CD4-positive, alpha-beta T cell treated with Interleukin-2 at 100 ng/mL for 4 hours (primary cell): ENCODE measurements at regions not wholly inside any gene's neighbourhood (a gene's known extent, or its start where the extent isn't known, plus 50 kb on each side); places are given as distances from the start of the nearest gene placed in this dataset.

ENCODE experiments used
- DNase-seq: peaks from one replicate; pipeline ENCODE4 v3.0.0-alpha.2; 2020; ENCODE audit warnings: low spot score

- DNase-seq = no peak
These were observed 160.2 kb upstream of the SMAD3 start for GRCh38 chr15:66905185-66905584.

- DNase-seq = no peak
These were observed 159.4 kb upstream of the SMAD3 start for GRCh38 chr15:66905954-66906353.

DNA sequence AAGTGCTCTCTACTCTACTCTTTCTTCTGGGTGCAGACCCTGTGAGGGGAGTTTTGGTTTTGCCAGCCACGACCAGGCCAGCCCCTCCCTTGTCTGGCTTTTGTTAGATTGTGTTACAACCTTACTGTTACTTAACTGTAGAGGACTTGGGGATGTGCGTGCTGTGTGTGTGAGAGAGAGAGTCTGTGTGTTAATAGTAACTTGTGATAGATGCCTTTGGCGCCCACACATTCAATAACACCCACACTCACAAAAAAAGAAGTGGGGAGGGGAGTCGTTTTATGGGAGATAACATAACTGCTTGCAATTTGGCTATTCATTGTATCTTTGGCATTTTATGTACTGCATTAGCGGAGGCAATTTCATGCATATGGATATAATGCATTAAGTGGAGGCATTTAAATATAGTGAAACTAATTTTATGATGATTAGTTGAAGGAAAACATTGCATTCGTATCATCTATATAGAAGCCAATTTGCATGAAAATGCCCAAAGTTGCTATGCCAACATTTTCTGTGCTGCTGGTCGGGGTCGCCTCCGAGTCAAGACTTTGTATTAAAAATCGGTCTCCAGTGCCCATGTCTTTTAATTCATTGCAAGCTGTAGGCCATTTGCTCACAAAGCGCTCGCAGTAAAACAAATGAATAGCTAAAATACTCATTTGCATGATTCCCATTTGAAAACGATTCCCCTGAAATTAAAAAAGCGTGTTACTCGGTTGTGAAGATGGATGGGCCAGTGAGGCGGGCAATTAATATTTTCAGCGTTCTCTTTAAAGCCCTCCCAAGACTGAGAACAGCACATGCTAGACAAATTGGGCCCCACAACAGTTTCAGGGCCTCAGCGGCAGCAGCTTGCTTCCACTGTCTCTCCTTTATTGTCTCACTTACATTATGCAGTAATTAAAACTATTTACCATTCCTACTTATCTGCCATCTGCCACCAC is 158.5 kb upstream of the SMAD3 start:
- DNase-seq = no peak

DNA sequence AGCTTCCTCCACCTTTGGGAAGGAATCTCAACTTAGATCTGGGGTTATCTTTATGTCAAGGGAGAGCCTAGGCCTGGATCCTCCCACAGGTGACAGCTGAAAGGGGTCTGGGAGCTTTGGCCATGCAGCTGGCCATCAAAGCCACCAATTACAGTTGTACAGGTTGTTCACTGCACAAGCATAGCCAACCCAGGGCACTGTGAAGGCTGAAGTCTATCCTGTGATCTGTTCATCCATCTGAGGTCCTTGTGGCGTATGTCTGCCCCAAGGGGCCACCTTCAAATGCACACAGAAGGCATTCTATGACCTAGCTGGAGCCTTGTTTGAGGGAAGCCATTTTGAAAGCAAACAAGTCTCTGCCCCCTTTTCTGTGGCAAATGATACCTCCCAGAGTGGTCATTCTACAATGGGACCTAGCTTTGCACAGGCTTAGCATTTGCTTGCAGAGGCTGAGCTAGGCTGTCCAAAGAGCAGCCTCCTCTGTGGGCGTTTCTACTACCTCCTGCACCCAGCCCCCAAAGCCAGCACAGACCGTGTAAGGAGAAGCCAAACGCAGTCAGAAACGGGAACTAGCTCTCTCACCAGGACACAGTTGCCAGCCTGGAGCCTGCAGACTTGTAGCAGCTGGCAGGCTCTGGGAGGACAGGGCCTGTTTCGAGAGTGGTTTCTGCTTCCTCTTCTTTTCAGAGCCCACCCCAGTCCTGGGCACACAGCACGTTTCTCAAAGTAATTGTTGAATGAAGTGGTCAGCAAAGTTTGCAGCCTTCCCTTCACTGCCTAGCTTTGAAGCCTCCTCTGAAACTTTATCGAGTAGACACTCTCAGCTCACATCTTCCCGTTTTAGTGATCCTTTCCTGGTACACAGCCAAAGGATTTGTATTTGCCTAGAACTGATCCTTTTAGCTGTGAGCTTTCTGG is 157.3 kb upstream of the SMAD3 start:
- DNase-seq = no peak

DNA sequence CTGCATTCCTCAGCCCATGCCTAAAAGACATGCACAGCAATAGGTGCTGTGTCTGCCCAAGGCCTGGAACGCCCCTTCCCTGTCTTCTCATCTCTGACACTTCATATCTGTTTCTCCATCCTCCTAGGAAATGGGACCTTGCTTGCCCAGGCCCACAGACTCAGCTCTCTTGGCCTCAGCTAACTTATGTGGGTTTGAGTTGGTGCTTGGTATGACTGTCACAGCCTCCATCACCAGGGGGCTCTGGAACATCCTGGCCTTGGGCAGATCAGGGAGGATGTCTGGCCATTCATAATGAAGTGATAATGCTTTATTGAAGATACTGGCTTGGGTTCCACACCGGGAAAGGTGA is 156.7 kb upstream of the SMAD3 start:
- DNase-seq = no peak

- no peak for DNase-seq
These were observed 156.0 kb upstream of the SMAD3 start for GRCh38 chr15:66909381-66909890.

- DNase-seq = no peak
These were observed 154.2 kb upstream of the SMAD3 start for GRCh38 chr15:66911131-66911700.

DNA sequence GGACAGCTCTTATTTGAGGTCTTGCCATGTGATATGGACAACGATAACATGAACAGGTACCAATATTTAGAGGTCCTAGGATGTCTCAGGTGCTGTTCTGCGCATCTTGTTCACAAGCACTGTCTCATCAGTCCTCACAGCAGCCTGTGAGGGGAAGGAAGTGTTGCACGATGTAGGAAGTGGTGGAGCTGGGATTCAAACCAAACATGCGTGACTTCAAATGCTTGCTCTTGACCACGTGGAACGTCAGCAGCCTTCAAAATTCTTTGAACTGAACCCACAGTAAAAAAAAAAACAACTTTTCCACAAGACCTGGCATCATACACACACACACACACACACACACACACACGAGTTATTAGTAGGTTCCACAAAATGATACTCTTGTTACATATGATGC is 153.4 kb upstream of the SMAD3 start:
- peak; percentile 10 for DNase-seq

GRCh38 chr15:66912441-66912840 is 153.0 kb upstream of the SMAD3 start:
- no peak for DNase-seq

DNA sequence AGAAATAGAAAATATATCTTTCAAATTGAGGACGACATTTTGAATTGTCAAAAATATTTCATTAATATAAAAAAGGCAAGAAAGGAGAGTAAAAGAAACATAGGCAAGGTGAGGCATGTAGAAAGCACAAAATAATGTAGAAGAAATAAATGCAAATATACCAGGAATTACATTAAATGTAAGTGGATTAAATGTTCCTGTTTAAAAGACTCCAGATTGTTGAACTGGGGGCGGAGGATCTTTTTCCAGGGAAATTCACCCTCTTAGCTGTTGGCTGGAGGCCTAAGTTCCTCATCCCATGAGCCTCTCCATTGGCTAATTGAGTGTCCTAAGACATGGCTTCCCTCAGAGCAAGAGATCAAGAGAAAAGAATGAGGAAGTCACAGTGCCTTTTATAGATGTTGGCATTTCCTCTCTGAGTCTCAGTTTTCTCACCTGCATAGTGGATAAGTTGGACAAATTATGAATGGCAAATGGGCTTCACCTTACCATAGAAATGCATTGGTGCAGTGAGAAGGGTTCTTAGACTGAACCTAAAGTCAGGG is 147.4 kb upstream of the SMAD3 start:
- DNase-seq = no peak

- no peak for DNase-seq
These were observed 146.0 kb upstream of the SMAD3 start for GRCh38 chr15:66919421-66919820.

GRCh38 chr15:66921319-66921915 is 144.0 kb upstream of the SMAD3 start:
- no peak for DNase-seq

- no peak for DNase-seq
These were observed 142.8 kb upstream of the SMAD3 start for GRCh38 chr15:66922608-66923007.

DNA sequence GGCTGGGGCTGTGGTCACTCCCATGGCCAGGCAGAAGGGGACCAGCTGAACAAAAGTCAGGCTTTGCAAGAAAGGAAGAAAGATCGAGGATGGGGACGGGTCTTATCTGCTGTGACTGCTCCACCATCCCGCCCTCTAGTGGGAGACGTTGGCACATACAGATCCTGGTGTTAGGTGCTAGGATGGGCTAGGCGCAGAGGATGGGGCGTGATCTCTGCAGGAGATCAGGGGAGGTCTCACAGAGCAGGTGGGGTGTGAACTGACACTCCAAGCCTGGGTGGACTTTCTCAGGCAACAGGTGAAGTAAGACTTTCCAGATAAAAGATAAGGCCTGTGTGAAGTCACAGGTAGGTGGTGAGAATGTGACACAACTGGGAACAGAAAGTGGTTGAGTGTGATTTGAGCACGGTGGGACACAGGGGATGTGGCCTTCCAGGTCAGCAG is 141.9 kb upstream of the SMAD3 start:
- peak; percentile 23 for DNase-seq

DNA sequence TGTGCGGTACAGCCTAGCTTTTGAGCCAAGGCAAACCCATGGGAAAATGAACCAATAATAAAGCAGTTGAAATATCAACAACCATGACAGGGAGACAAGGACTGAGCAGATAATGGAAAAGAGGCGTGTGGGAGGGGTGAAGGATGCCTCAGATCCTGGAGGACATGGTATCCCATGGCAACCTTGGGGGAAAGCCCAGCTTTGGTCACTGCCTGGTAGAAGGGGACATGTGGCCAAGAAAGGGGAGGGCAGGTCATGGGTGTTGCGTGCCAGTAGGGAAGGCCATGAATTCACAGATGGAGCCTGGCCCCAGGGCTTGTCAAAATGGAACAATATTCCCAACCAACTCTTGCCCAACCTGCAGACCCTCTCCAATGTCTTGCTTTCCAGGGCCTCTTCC is 140.5 kb upstream of the SMAD3 start:
- DNase-seq = no peak

DNA sequence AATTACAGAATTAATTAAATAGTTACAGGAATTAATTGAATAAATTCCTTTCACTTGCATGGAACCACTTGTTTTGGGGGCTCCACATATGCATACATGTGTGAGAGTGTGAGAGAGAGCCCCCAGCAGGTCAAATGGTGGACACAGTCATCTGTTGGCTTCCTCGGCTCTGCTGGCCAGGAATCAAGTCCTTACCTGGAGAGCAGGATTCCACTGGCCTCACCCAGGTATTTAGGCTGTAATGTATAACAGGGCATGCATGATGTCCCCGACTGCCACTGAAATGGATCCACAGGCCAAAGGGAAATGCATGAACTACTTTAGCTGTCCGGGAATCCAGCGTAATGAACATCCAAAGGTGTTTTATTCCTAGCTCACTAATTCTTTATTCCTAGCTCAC is 139.7 kb upstream of the SMAD3 start:
- no peak for DNase-seq

- no peak for DNase-seq
These were observed 138.0 kb upstream of the SMAD3 start for GRCh38 chr15:66927201-66928077.

GRCh38 chr15:66928101-66928500 is 137.3 kb upstream of the SMAD3 start:
- no peak for DNase-seq

- no peak for DNase-seq
These were observed 136.6 kb upstream of the SMAD3 start for GRCh38 chr15:66928784-66929183.

DNA sequence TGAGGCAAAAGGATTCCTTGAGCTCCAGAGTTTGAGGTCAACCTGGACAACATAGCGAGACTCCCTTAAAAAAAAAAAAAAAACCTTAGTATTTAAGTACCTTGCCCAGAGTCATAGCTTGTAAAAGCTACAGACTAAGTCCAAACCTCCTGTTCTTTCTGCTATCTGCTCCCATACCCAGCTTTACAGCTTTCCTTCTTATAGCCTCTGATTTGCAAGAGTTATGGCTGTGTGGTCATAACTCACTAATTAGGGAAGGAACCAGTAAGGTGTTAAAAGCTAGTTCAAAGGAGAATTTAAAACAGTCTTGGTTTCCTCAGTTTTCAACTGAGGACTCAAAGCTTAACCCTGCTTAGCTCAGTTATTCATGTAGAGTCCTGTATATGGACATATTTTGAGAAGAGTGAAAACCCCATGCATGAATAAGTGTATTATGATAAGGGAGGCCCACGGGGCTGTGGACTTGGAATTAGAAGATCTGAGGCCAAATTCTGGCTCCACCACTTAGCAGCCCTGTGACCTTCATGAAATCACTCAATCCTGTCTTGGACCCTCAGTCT is 135.5 kb upstream of the SMAD3 start:
- no peak for DNase-seq
